NCI-H128 (cell line): ENCODE measurements at regions not wholly inside any gene's neighbourhood (a gene's known extent, or its start where the extent isn't known, plus 50 kb on each side); places are given as distances from the start of the nearest gene placed in this dataset.
A peak's percentile ranks its signal among the peaks of the same experiment; 100 is the strongest.

Source experiments
- DNase-seq: peaks from one replicate; lab custom pipeline; 2025; ENCODE audit not compliant: unreplicated experiment; lab: John Stamatoyannopoulos, UW

DNA sequence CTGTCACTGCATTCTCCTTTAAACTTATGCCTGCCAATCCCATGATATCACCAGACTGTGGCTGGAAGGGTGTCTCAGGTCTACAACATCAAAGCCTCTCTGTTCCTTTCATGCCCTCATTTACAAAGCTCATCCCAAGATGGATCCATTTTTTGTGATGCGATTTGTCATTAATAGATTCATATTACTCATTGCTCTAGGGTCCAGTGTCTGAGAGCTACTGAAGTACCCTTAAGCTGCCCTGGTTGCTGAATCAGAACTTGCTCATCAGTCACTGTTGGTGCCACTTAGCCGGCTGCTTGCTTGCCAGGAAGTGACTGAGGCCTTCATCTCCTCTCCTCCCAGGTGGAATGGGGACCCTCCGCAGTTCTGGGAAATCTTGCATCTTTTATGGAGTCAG, 395.5 kb upstream of the BOD1L1 start:
- no peak for DNase-seq

DNA sequence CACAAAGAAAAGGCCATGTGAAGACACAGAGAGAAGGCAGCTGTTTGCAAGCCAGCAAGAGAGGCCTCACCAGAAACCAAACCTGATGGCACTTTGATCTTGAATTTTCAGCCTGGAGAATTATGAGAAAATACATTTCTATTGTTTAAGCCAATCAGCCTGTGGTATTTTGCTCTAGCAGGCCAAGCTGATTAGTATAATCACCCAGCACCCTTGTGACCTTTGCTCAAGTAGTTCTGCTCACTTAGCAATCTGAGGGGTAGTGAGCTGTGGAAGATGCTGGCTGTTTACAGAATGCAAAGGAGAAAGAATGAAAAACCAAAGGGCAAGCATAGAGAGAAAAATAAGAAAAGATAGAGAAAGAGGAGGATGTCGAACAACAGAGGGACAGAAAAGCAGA, 396.4 kb upstream of the BOD1L1 start:
- no peak for DNase-seq

DNA sequence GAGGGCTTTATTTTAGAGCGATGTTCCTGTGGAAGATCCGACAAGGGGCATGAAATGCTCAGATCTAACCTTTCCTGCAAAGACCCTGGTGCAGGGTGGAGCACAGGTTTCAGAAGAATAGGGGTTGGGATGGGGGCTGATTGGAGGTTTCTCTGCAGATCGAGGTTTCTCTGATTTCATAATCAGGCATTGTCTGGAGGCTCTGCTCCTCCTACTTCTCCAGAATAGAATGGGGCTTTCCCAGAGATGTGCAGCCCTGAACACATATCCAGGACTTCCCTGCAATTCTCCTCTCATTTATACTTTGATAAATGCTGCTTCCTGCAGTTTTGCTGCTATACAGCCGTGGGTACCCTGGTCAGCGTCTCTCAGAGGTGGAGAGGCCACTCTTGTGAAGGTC, 397.6 kb upstream of the BOD1L1 start:
- no peak for DNase-seq

DNA sequence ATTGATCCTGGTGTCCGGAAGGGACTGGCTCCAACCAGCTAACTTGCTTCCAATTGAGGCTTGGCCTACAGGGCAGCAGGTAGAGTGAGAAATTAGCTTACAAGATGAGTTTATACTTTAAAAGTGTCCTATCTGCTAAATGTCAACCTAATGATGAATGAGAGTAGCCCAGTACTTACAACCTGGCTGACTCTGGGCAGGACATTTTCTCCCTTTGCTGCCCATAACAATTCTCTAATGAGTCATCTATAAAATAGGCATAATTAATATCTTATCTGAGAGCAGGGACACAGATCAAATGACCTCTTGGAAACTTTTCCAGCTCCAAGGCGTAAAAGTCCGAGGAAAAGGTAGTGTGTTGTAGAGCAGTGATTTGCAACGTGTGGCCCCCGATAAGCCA, 398.4 kb upstream of the BOD1L1 start:
- no peak for DNase-seq

DNA sequence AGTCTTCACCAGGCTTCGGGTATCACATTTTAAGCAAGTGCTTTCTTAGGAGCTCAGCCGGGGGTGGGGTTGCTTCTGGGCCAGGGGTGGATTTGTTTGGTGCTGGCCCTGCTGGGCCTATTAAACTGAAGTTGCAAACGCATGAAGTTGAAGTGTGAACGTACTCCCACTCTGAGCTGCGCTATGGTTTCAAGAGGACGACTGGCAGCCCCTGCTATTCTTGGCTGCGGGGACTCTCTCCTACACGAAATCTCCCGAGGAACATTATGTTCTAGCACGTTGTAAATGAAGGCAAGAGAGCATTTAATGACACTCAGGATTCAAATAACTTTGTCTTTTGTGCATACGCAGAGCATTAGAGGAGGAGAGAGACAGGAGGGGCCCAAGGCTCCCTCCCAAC, 401.3 kb upstream of the BOD1L1 start:
- DNase-seq = peak; percentile 1

DNA sequence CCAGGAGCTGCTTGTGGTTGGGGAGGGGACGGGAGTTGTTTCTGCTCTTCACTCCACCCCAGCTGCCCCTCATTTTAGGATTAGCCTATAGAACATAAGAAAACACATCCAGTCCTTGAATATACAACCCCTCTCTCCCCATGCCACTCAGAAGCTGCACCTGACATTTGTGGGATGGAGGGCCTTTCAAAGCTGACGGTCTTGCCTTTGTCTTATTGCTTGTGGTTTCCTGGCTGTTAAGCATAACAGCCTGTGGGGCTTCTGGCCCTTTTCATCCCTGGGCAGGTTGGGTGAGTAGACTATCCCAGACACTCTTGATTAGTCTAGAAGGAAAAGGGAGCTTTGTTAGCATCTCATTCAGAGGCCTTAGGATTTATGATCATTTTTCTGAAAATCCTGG, 407.6 kb upstream of the BOD1L1 start:
- no peak for DNase-seq

DNA sequence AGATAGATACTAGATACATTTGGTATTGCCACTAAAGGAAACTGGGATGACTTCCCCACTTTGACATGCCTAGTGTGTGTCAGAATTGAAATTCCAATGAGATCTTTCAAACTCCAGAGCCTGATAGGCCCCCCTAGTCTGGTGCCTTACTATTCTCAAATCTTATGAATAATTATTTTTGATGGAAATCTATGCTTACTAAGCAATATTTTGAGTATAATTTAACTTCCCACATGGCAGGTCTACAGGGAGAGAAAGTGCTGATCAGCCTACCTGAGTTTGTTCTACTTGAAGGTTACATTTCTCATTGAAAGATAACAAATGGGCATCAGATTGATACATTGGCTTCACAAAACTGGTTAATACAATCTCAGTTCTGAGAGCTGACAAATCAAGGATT, 415.7 kb upstream of the BOD1L1 start:
- DNase-seq = no peak

DNA sequence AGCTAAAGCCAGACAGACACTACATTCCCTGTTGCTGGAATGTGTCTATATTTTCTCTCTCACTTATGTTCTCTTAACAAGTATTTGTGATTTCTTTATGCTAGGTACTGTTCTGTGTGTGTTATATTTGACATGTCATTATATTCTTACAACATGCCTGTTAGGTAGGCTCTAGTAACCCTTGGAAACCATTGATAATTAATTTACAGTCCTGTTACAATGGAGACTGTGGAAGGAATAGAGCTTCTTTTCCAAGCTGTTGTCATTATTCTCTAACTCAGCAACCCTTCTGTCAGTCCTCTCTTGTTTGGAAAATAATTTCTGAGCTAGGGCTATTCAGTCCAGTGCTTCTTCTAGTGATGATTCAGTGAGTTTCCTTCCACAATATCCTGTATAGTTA, 419.1 kb upstream of the BOD1L1 start:
- no peak for DNase-seq

DNA sequence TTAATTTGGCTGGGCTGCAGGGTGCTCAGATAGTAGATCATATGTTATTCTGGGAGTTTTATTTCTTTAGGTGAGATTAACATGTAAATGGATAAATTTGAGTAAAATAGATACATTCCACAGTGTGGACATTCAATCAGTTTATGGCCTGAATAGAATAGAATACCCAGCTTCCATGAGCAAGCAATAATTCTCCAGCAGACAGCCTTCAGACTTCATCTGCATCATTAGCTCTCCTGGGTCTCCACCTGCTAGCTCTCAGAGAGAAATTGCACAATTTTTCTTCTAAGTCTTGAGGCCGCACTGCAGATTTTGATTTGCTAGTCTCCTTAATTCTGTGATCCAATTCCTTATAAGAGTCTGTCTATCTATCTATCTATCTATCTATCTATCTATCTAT, 420.3 kb upstream of the BOD1L1 start:
- no peak for DNase-seq

DNA sequence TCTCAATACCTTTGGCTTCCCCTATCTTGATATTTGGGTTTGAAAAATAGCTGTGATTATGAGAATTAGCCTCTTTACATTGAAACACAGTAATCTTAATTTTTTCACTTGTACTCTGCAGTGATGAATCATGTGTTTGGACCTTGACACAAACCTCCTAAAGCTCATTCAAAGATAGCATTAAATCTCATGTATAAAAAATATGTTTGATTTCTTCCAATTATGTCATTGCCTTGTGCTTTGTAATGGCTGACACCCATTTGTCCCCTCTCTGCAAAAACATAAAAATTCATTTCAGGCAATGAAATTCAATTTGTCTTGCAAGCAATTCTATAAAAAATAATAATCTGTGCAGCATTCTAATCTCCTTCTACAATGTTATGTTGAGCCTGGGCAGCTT, 422.4 kb upstream of the BOD1L1 start:
- no peak for DNase-seq

DNA sequence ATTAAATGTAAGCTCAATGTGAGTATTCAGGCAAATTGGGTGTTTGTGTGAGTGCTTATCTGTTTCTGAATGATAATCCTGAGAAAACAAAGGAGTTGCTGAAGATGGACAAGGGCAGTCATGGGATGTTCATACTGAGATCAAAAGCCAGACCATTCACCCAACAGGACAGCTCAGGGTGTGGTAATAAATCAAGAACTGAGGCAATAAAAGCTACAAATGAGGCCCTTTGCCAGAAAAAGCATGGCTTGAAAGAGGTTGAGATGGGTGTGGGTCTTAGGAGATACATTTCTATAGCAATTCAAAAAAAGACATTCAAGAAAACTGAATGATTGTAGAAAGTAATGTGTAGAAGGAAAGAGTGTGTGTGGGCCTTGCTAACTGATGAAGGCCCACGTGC, 425.8 kb upstream of the BOD1L1 start:
- no peak for DNase-seq

DNA sequence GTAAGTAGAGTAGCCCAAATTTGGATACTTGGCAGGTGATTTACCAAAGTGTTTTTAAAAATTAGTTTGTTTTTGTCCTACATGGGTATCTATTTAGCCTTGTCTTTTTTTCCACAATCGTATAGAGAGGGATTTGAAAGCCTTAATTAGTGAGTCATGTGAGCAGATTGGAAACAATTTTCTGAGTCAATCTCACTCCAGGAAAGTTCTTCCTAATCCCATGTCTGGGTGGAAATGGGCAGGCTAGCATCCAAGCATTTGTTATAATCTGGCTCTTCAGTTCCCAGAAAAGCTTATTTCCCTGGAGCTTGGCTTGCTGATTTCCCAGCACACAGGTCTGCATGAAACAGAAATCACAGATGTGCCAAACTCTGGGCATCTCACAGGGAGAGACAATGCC, 426.9 kb upstream of the BOD1L1 start:
- no peak for DNase-seq

DNA sequence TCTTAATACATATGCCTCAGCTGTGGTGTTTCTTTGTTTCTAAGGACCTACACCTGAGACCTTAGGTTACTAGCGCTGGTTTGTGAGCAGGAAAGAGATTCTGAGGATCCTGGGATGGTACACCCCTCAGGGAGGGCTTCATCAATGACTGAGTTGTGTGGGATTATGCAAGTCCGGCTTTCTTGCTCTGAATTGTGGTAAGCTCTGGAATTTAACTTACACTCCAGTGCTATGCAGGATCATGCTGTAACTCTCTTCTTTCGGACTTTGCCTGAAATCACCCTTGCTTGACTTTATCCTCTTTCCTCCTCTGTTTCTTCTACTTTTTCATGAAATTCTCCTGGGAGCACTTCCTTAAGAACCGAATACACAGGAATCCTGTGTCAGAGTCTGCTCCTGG, 431.5 kb upstream of the BOD1L1 start:
- no peak for DNase-seq

DNA sequence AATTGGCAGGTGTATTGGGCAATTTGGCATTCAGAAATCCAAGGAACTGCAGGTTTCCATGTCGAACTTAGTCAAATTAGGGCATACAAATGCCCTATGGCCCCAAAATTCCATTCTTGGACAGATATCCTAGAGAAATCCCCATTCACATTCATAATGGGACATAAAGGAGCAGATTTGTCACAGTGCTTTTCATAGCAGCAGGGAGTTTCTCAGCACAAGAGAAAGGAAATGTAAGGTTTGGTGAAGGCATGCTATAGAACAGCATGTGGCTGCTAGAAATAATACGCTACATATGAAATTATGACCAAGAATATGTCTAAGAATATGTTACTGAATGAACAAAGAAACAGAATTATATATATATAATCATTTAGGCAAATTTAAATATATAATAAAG, 437.5 kb upstream of the BOD1L1 start:
- no peak for DNase-seq

DNA sequence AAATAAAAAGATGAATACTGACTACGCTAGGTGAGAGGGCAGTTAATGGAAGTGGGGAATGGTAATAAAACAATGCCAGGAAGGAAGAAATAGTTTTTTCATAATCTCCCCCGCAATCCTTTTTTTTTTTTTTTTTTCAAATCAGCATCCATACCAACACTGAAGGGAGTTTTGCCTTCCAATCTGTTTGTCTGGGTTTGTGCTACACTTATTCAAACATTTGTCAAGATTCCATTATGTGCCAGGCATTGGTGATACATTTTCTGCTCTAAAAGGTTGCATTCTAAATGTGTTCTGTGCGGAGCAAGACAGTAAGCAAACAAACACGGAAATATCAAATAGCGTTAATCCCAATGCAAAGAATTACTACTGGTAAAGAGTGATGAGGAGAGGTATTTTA, 437.9 kb upstream of the BOD1L1 start:
- DNase-seq = no peak

DNA sequence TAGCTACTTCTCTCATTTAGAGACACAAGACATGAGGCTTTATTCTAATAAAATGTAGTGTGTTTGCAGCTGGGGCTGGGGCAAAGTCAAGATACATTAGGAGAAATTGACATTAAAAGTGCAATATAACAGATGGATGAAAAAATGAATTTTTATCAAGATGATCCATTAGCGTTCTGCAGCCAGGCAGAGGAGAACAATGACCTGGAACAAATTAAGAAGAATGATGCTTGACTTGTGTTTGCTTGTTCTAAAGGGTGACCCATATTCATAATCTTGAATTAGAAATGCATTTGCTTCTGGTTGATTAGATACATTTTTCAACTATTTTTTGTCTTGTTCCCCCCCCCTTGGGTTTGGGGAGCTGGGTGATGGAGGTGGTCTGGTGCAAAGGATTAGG, 439.5 kb upstream of the BOD1L1 start:
- no peak for DNase-seq

DNA sequence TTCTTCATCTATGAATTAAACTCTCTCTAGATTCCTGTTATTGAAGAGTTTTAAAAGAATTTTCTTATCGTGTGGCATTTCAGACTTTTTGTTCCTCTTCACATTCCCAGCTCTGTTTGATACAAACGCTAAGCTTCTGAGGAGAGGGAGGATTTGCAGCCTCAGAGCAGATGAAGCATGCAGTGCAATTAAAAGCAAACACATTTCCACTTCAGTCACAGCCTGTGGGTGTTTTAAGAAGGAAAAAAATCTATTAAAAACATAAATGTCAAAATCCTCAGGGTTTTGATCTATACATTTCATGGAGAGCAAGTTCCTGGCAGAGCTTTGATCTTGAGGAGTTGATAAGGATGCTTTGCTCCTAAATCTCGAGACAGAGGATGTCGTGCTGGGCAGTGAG, 442.4 kb upstream of the BOD1L1 start:
- no peak for DNase-seq

DNA sequence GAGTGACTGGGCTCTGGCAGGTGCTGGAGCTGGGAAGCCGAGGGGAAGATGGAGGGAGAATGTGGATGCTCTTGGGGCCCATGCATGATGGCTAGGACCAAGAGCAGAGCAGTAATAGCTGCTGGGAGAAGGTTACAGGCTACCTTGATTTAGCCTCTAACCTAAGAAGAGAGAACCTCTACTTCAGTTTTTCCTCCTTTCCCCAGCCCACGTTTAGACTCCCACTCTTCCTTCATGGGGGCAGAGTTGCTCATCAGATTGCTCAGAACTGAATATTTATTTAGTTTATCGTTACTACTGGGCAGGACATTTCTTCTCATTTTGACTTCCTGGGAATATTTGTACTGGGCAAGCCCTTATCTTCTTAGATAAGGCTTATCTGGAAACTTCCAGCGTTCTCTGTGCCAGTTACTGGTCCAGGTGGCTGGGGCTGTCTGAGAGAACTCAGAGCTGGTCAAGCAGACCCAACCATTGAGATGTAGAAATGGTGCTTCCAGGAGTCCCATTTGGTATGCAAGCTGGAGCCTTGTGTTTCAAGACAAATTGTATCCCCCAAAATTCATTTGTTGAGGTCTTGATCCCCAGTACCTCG, 442.9 kb upstream of the BOD1L1 start:
- DNase-seq = no peak

DNA sequence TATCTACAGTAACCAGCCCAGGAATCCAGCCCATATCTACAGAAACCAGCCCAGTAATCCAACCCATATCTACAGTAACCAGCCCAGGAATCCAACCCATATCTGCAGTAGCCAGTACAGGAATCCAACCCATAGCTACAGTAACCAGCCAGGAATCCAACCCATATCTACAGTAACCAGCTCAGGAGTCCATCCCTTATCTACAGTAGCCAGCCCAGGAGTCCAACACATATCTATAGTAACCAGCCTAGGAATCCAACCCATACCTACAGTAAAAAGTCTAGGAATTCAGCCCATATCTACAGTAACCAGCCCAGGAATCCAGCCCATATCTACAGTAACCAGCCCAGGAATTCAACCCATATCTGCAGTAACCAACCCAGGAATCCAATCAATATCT, 445.0 kb upstream of the BOD1L1 start:
- no peak for DNase-seq

DNA sequence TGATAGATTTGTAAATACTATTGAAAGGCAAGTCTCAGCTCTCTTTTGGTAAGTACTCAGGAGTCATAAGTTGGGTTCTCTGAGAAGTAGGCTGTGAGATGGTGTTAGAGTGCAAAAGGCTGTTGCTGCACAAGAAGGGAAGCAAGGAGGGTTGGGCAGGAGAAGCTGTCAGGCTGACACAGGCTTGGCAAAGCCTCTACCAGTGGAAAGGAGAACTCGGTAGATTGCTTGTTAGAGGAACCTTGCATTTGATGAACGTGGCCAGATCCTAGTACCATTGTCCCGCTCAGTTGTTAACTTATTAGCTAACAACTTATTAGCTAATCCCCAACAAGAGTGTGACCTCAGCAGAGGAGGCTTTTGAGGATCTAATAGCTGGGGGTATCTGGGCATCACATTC, 449.3 kb upstream of the BOD1L1 start:
- DNase-seq = no peak

DNA sequence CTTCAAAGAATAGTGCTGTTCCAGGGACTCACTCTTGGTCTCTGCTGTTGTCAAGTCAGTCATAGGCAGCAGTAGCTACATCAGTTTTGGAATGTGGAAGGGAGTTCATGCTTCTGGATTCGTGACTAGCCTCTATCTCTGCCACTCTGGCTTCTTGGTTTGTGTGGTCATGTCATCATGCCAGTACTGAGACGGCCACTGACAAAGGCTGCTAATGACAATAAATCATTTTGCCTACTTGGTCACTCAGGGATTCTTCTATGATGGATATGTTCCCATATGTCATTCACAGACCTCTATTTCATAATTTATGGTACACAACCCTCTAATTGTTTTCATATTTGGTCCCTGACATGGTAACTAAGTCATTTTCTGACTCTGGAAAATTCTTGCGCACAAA, 450.8 kb upstream of the BOD1L1 start:
- DNase-seq = no peak

DNA sequence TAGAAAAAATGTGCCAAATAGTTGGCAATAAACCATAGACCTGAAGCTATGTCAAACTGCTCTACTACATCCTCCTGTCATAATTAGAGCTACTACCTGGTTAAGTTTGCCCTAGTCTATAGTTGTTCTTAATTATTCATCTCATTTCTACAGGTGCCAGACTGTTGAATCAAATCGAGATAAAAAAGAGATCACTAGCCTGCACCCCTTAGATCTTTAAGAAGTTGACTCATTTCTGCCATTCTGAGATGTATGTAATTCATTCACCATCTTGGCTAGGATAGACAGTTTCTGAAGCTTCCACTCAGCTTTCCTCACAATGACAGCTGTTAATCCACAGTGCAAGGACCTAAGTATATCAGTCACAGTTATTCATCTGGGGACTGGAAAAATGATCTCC, 452.1 kb upstream of the BOD1L1 start:
- DNase-seq = no peak

DNA sequence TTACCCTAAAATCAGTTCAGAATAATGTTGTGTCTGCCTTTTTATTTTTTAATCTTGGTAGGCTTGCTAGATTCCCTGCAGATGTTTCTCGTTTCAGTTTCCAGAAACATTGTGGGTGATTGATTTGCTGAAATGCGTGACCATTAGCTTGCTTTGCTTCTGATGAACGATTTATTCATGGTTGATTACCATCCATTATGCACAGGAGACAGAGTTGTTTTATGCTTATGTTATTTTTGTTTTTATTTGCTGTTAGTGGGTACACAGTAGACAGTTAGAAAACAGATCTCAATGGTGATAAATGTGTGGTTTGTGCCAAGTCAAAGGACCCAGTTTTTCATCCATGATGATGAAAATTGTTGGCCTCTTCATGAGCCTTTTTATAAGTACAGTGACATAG, 455.6 kb upstream of the BOD1L1 start:
- DNase-seq = no peak

DNA sequence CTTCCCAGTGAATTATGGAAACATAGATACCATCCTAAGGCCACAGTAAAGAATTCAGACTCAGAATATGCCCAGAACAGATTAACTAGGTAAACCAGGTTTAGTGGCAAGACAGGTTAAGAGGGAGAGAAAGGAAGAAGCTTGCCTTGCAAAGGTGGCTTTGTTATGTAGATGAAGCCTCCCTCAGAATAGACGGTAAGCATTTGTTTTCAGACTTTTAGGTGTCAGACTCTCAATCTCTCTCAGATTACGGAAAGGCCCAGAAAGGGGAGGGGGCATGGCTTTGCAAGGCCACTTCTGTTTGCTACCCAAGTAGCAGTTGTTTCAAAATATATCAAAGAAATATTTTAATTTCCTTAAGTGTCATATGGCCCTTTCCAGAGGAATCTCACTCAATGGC, 457.1 kb upstream of the BOD1L1 start:
- DNase-seq = no peak
